Ovary (tissue), 7 donors: ENCODE measurements at regions not wholly inside any gene's neighbourhood (a gene's known extent, or its start where the extent isn't known, plus 50 kb on each side); places are given as distances from the start of the nearest gene placed in this dataset.

Source experiments
- DNase-seq, 5 donors: peaks; one replicate each; pipeline ENCODE4 v3.0.0-alpha.2; 2019 to 2020
- H3K27ac ChIP-seq, 2 donors: fragments of 200-600 bp; one replicate each; pipeline versions ENCODE4 v1.5.1 to v1.8.0; 2019 to 2022
- H3K27me3 ChIP-seq: fragments of 200-600 bp; one replicate; pipeline ENCODE4 v1.8.0; 2022
- H3K36me3 ChIP-seq: fragments of 200-600 bp; sonication (generic); one replicate; pipeline ENCODE4 v1.5.1; 2019
- H3K4me1 ChIP-seq: one replicate; pipeline ENCODE4 v1.8.1; 2013; ENCODE audit warnings: mild to moderate bottlenecking, moderate library complexity; ENCODE audit not compliant: insufficient read depth
- H3K4me3 ChIP-seq: fragments of 200-600 bp; sonication (generic); one replicate; pipeline ENCODE4 v1.5.1; 2017
- H3K9me3 ChIP-seq, 2 donors: fragments of 200-600 bp in 1 of 2; sonication (generic) in 1 of 2; one replicate each; pipeline versions ENCODE4 v1.5.1 to v1.8.1; 2013 to 2019; ENCODE audit warnings: mild to moderate bottlenecking in 1 of 2, moderate library complexity in 1 of 2
- CTCF ChIP-seq, 3 donors: fragments of 450-650 bp in 2 of 3; fragments of 200-600 bp in 1 of 3; IDR thresholded peaks; one replicate each; pipeline versions ENCODE4 v1.5.1 to v1.8.0; 2016 to 2022; ENCODE audit warnings: antibody characterized with exemption in 3 of 3, mild to moderate bottlenecking in 1 of 3
- EP300 ChIP-seq: sonication (generic); formaldehyde crosslinking; IDR thresholded peaks from one replicate; pipeline ENCODE4 v1.6.1; 2017; ENCODE audit warnings: antibody characterized with exemption
- POLR2A ChIP-seq: fragments of 450-650 bp; IDR thresholded peaks from one replicate; pipeline ENCODE4 v1.6.1; 2017; ENCODE audit warnings: antibody characterized with exemption, mild to moderate bottlenecking, moderate library complexity
- WGBS, 3 donors: extraction: QIAGEN DNeasy Blood & Tissue Kit in 1 of 3; methylation state at CpG; one replicate each; pipeline versions ENCODE4 v1.1.5 to v1.1.7; 2013 to 2017; 5-methylcytosine and 5-hydroxymethylcytosine counted together
- intact Hi-C, 4 donors: fragments of 100-400 bp; cut with DNase I; formaldehyde crosslinking; loops; one replicate each; pipeline versions ENCODE4 v1.11.0 to v1.15.1; 2022 to 2023
- donor health status: DM: no; HTN: no; CAD: no; lungs with moderate emphysema.
- donor health status: DM: no; HTN: no; CAD: no.
- donor health status: Bipolar disorder and iron deficiency.
- donor health status: DM: no; HTN: no; CAD: no.
- donor health status: DM: yes; HTN: yes; CAD: no.

- intact Hi-C loops, result loop anchor here in 1 of 4 donors (10.0 kb wide), 1 partner anchor 543 kb away; no protein-coding TSS in a partner anchor
- peak in 4 of 5 donors; percentile 47 to 74 (median 64) for DNase-seq
Observed at GRCh38 chr6:169961772-169962561, 210.5 kb downstream of the ERMARD start.

DNA sequence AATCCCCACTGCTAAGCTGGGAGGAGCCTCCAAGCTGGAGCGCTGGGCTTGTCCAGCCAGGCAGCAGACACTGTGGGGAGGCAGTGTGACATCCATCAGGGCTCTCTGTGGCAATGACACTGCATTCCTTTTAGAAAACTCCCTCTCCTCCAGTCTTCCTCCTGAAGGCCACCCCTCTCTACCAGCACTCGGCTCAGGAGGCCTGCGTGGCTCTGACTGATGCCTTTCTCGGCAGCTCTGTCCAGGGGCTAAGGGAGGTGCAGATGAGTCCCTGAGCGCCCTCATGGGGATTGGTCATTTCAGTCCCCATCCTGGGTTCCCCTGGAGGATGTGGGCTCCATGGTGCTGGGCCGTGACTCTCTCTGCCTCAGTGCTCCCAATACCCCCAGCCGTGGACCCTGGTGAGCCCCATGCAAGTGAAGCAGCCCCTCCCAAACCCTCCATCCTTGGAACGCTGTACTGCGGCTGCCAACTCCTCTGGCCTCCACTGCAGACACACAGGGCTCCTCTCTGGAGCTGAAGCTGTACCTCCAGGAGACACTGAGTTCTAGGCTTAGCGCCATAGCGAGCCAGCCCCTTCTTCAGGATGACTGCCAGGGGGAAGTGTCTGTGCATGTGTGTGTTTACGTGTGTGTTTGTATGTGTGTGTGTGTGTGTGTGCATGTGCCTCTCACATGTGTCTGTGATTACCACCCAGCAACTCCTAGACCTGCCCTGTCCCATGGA is 209.6 kb downstream of the ERMARD start:
- DNase-seq, result peak in 1 of 5 donors; percentile 6
- no peak overlapping the region for H3K27ac ChIP-seq

More at GRCh38 chr6:169961772-169962561, 210.5 kb downstream of the ERMARD start:
- 5 to 10% (median 6%) methylated on average over 55 to 75 of the region's 75 CpGs for WGBS, 3 donors
- Histone ChIP-seq H3K27ac (no peak overlapping the region), H3K9me3 (no peaks in the 10 kb centered on the region), H3K4me3 (peak overlapping the region; percentile 40), H3K27me3 (no peaks in the 10 kb centered on the region), H3K36me3 (no peaks in the 10 kb centered on the region), H3K4me1 (no peaks in the 10 kb centered on the region)
- TF ChIP-seq EP300, result no peak
- TF ChIP-seq CTCF (IDR thresholded peaks at IDR 0.05), result peak; percentile 37 to 44 (median 41)

GRCh38 chr6:169960521-169960885 is 209.1 kb downstream of the ERMARD start:
- DNase-seq, result peak in 1 of 5 donors; percentile 6
- no peaks in the 10 kb centered on the region for H3K36me3 ChIP-seq
- H3K4me3 ChIP-seq, result no peak overlapping the region
- H3K27ac ChIP-seq, result no peak overlapping the region
- no peaks in the 10 kb centered on the region for H3K27me3 ChIP-seq
- no peaks in the 10 kb centered on the region for H3K9me3 ChIP-seq
- TF ChIP-seq EP300 (no peak), POLR2A (no peak), CTCF (IDR thresholded peaks at IDR 0.05) (no peak)
- intact Hi-C loops, result loop anchor here in 1 of 4 donors (10.0 kb wide), 1 partner anchor 544 kb away; no protein-coding TSS in a partner anchor
- no peaks in the 10 kb centered on the region for H3K4me1 ChIP-seq
- WGBS, 3 donors, result 95 to 96% (median 95%) methylated on average over 10 of the region's 10 CpGs

More for the DNA sequence above, 209.6 kb downstream of the ERMARD start:
- Histone ChIP-seq H3K36me3 (no peaks in the 10 kb centered on the region), H3K9me3 (no peaks in the 10 kb centered on the region), H3K4me1 (no peaks in the 10 kb centered on the region), H3K27me3 (no peaks in the 10 kb centered on the region), H3K4me3 (no peak overlapping the region)
- WGBS, 3 donors, result 89 to 91% (median 90%) methylated on average over 12 of the region's 12 CpGs
- intact Hi-C loops, result loop anchor here in 1 of 4 donors (10.0 kb wide), 1 partner anchor 544 kb away; no protein-coding TSS in a partner anchor
- TF ChIP-seq CTCF (IDR thresholded peaks at IDR 0.05), result no peak
- TF ChIP-seq POLR2A, result no peak
- no peak for TF ChIP-seq EP300

DNA sequence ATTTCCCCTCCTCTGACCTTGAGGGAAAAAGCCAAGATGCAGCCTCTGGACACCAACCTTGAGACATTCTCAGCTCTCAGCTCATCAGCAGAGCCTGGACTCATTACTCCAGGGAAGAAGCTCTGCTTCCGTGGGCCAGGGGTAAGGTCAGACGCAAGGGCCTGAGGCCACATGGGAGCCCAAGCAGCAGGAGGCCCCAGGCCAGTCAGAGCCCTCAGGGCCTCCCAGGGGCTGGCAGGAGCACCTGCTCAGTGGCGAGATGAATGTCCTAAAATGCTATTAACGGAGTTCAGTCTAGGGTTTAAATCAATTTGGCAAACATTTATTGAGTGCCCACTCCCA is 208.6 kb downstream of the ERMARD start:
- no peak overlapping the region for H3K27ac ChIP-seq
- TF ChIP-seq CTCF (IDR thresholded peaks at IDR 0.05) (no peak), POLR2A (no peak), EP300 (no peak)
- no peaks in the 10 kb centered on the region for H3K4me1 ChIP-seq
- no peaks in the 10 kb centered on the region for H3K9me3 ChIP-seq
- intact Hi-C loops, result loop anchor here in 1 of 4 donors (10.0 kb wide), 1 partner anchor 545 kb away; no protein-coding TSS in a partner anchor
- no peak overlapping the region for H3K4me3 ChIP-seq
- peak in 1 of 5 donors; percentile 4 for DNase-seq
- 93 to 98% (median 95%) methylated on average over 4 of the region's 4 CpGs for WGBS, 3 donors
- H3K36me3 ChIP-seq, result no peaks in the 10 kb centered on the region
- no peaks in the 10 kb centered on the region for H3K27me3 ChIP-seq
